GM21526 (cell line): ENCODE measurements at regions not wholly inside any gene's neighbourhood (a gene's known extent, or its start where the extent isn't known, plus 50 kb on each side); places are given as distances from the start of the nearest gene placed in this dataset.

Experiments used
- ATAC-seq: cut with Tn5 transposase; IDR thresholded peaks from one replicate; pipeline ENCODE4 v1.9.1; 2021; ENCODE audit warnings: moderate library complexity; ENCODE audit not compliant: unreplicated experiment, low FRiP score

DNA sequence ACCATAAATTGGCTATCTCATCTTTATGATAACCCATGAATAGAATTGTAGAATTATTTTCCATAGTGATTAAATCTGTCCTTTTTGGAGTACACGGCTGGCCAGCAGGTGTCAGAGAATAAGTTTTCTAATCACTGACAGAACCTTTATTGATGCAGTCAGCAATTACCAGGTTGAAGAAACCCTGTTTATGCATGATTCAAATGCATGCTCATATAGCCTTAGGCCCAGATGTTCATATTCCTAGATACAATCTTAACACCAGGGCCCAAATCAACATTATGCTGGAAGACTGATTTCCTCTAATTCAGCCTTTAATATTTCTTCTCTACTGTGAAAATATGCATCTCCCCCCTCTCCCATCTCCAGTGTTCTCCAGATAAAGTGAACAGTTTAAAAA, 243.5 kb upstream of the DCBLD2 start:
- ATAC-seq: no peak

DNA sequence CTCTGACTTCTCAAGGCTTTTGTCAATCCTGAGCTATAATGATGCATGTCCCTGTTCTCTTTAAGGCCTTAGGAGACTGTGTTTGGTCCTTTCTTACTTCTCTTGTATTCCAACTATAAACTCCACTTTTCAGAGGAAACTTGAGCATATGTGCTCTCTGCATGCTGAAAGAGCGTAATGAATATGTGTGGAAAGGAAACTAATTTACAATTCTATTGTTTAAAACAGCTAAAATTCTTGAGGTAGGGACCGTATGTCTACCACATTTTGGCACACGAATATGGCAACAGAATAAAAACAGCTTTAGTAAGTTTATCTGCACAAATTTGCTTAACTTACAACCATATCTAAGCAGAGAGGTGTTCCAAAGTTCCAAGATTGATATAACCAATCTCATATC, 242.0 kb upstream of the DCBLD2 start:
- ATAC-seq: no peak

DNA sequence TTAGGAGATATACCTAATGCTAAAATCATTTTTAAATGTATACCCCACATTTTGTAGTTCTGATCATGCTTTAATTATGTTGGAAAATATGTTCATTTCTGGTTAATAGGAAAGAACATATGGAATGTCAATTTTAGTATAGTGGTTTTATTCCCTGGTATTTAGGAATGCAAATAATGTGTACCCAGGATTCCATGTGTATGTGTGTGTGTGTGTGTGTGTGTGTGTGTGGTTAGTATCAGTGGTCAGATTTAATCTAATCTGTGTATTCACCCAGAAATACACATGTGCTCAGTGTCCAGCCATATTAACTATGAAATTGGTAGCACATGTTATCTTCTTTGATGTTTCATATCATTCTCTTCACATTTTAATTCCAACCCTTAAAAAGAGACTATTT, 233.5 kb upstream of the DCBLD2 start:
- no peak for ATAC-seq

DNA sequence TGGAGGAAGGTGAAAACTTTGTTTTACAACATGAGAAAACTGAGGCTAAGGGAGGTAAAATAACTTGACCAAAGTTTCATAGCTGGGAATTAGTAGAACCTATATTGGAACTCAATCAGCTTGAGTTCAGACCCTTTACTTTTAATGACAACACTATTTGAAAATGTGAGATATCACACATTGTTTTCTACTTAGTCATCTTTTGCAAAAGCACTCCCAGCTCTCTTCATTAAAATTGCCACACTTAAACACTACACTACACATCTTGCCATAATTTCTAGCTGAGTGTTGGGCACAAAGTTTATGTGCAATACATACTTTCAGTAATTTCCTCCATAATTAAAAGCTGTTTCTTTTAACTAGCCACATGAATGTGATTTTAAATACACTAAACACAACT, 230.4 kb upstream of the DCBLD2 start:
- no peak for ATAC-seq

- ATAC-seq: no peak
Observed at GRCh38 chr3:99128725-99129505, 227.4 kb upstream of the DCBLD2 start.

DNA sequence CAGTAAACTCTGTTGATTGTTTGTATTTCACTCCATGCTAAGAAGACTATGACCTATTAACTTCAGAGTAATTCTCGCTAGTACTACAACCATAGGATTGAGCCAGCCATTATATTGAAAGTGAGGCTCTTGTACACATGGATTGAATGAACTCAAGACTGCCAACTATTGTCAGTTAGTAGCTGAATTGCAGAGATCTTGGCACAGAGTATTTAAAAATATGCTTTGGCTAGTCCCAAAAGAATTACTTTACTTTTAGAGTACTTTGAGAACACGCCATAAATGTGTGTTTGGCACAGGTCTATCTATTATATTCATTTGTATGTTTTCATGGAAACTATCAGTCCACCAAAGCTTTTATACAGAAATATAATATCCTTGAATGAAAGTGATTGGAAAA, 226.7 kb upstream of the DCBLD2 start:
- no peak for ATAC-seq

DNA sequence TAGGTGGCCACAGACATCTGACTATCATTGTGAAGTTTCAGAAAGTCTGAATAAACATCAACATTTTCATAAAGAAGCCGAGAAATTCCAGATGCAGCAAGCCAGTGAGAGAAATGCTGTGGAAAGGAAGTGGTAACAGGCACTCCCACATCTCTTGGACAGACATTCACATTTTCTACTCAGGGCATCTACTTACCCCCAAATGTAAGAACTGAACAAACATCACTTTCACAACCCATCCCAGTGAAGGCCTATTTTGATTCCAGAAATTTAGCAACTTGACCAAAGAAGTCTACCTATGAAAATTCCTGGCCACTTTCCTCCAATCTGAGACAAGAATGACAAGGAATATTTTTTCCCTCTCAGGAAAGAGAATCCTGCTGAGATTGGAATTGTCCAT, 224.8 kb upstream of the DCBLD2 start:
- no peak for ATAC-seq

DNA sequence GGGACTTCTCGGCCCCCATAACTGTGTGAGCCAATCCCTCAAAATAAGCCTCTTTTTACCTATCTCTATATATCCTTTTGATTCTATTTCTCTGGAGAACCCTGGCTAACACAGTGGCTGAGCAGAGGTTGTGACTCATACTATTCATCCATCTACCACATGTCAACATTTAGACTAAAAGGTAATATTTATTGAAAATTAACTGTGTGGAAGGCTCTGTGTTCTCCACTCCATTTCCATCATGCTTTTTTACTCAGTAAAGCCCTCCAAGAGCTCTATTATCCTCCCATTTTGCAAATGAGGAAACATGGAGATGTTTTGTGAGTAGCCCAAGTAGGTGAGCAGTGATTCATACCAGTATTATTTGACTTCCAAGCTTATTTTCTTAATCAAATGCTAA, 217.9 kb upstream of the DCBLD2 start:
- no peak for ATAC-seq

- ATAC-seq: no peak
Observed at GRCh38 chr3:99118381-99118780, 216.9 kb upstream of the DCBLD2 start.

GRCh38 chr3:99114565-99115291, 213.2 kb upstream of the DCBLD2 start:
- no peak for ATAC-seq

- no peak for ATAC-seq
Observed at GRCh38 chr3:99111235-99111634, 209.7 kb upstream of the DCBLD2 start.

DNA sequence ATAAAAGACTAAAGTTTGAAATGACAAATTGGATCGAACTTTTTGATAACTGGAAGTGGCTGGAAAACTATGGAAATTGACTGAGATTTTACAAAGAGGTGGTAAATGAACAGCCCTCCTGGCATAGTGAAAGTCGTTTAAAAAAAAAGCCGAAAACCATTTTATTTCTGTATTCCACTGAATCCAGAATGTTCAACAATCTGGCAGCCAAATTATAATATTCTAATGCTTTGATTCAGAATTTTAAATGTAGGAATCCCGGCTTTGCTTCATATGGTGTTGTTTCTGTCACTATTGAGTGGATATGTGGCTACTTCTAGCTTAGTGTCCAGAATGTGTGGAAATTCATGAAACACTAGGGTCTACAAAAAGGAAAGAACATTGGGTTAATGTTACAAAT, 208.9 kb upstream of the DCBLD2 start:
- no peak for ATAC-seq

DNA sequence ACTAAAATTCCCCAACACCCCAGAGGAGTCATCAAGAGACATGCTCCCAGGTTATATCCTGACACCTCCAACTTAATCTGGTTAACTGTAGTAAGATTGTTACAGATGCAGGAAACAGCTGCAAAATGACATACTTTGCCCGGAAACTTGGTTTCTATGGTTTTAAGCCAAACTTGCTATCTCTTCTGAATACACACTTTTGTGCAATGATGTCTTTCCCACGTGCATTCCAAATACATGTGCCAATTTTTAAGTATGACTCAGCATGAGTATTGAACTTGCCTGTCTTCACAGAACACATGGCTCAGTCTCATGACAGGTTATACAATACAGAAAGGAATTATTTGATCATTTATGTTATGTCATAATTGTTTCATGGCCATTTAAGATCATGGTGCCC, 207.0 kb upstream of the DCBLD2 start:
- ATAC-seq: no peak

- no peak for ATAC-seq
Observed at GRCh38 chr3:99094606-99095005, 193.1 kb upstream of the DCBLD2 start.

DNA sequence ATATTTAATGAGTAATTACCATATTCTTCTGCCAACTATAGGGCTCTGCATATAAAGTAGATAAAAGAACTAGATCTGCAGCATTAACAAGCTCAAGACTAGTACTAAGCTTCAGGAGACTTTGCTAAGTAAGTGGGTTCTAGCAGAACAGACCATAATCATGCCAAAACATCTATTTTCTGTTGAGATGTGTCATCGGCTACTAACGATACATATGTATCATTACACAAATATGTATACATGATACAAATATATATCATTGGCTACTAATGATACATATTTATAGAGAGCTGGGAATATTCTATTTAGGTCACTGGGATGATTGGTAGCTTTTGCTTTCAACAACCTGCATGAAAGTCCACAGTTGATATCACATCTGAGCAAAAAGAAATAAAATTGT, 185.8 kb upstream of the DCBLD2 start:
- no peak for ATAC-seq

- no peak for ATAC-seq
Observed at GRCh38 chr3:99084826-99085225, 183.3 kb upstream of the DCBLD2 start.

- ATAC-seq: no peak
Observed at GRCh38 chr3:99084156-99084555, 182.7 kb upstream of the DCBLD2 start.

- no peak for ATAC-seq
Observed at GRCh38 chr3:99071096-99071495, 169.6 kb upstream of the DCBLD2 start.

- ATAC-seq: no peak
Observed at GRCh38 chr3:99069973-99070372, 168.5 kb upstream of the DCBLD2 start.

DNA sequence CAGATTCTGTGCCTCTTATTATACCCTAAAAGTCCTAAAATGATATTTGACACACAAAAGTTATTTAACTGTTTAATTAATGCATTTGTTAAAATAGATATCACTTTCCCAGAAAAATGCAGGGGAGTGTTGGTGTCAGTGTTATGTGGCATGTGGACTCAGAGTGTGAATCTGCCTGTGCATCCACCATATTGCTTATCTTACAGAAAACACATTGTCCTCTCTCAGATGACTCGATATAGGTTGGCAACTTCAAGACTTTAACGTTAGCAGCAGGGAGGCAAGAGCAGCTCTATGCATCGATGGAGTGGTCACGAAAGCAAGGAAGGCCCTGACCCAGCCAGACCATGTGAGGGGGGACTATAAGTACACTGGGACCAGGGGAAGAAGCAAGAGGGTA, 165.4 kb upstream of the DCBLD2 start:
- ATAC-seq: no peak

- ATAC-seq: no peak
Observed at GRCh38 chr3:99049164-99049563, 147.7 kb upstream of the DCBLD2 start.

DNA sequence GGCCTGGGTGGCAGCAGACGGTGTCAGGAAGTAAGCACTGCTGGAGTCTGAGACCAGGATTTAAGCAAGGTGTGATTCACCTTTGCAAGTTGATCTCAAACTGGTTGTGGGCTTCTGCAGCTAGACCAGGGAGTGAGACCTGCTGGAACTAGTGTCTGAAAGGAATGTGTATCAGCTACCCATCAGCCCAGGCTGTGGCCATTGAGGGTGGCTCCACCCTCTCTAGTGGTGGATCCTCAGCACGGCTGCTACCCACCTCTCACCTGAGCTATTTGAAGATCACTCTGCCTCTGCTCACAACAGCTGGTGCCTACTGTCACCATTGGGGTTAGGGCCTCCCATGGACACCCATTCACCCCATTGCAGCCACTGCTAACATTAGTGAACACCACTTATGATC, 140.3 kb upstream of the DCBLD2 start:
- no peak for ATAC-seq
